Cardiac fibroblast (primary cell): ENCODE measurements at regions not wholly inside any gene's neighbourhood (a gene's known extent, or its start where the extent isn't known, plus 50 kb on each side); places are given as distances from the start of the nearest gene placed in this dataset.
A peak's percentile ranks its signal among the peaks of the same experiment; 100 is the strongest.

Experiments
- DNase-seq, 2 donors: peaks; one replicate each; pipeline versions ENCODE4 v3.0.0 to v3.0.0-alpha.2; 2010; ENCODE audit warnings: low read depth in 2 of 2
- H3K4me3 ChIP-seq, 2 donors: replicated peaks in 1 of 2; 1 replicate in 1 of 2; 2 replicates in 1 of 2; pipeline ENCODE4 v1.5.1; 2011; ENCODE audit warnings: low read depth in 2 of 2, low read length in 2 of 2, mild to moderate bottlenecking in 2 of 2, moderate library complexity in 1 of 2
- TF ChIP-seq, protein P1 (sequence below): IDR thresholded peaks from one replicate; pipeline ENCODE4 v1.5.1; 2011; ENCODE audit warnings: low read depth, mild to moderate bottlenecking, low read length, inconsistent platforms

DNA sequence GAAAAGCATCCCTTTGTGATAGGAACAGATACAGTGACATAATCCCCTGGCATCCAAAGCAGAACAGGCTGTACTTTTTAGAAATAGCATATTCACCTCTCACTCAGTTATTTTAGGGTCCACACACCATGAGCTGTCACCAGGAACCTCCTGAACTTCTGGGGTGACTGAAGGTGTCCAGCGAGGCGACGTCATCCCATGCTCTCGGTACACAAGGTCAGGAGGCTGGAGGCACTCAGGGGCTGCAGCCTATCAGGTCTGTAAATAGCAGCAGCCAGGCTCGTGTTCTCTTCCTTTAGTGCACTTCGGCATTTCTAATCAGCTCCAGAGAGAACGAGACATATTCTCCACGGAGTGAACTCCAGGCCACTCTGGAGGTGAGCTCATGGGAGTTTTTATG, 98.3 kb downstream of the GATA6 start:
- TF ChIP-seq, protein P1, sequence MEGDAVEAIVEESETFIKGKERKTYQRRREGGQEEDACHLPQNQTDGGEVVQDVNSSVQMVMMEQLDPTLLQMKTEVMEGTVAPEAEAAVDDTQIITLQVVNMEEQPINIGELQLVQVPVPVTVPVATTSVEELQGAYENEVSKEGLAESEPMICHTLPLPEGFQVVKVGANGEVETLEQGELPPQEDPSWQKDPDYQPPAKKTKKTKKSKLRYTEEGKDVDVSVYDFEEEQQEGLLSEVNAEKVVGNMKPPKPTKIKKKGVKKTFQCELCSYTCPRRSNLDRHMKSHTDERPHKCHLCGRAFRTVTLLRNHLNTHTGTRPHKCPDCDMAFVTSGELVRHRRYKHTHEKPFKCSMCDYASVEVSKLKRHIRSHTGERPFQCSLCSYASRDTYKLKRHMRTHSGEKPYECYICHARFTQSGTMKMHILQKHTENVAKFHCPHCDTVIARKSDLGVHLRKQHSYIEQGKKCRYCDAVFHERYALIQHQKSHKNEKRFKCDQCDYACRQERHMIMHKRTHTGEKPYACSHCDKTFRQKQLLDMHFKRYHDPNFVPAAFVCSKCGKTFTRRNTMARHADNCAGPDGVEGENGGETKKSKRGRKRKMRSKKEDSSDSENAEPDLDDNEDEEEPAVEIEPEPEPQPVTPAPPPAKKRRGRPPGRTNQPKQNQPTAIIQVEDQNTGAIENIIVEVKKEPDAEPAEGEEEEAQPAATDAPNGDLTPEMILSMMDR, result no peak
- no peak overlapping the region for H3K4me3 ChIP-seq
- peak in 1 of 2 donors; percentile 50 for DNase-seq

DNA sequence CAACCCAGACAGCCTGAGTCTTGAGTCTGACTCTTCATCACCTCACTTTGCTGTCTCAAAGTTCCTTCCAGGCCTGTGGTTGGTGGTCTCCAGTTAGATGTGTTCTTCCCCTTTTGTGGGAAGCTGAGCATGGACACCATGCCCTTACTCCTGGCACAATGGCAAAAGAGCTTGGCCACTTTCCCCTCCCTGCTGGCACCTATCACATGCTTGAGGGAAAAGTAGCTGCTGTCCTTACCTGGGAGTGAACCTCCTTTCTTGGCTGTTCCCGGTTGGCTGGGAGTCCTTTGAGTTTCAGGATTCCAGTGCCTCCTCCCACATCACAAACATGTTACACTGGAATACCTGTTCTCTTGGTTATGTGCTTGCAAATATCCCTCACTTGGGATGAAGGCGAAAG, 97.8 kb downstream of the GATA6 start:
- no peak for DNase-seq
- TF ChIP-seq, protein P1, result no peak

DNA sequence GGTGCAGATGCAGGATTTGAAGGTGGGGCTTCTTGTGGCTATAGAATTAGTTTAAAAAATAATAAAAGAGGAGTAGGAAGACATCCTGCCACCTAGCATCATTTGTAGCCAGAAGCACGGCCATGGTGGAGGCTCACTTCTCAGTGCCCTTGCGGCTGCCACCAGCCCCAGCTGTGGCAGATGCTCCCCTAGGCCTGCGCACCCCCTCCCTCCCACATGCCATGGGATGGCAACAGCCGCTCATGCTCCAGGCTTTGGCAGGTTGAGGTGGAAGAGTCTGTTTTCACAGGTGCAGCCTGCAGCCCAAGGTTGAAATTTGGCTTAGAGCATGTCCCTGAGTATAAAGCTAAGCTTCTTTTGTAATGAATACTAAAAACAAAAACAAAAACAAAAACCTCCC, 96.4 kb downstream of the GATA6 start:
- DNase-seq, result no peak
- H3K4me3 ChIP-seq, result no peak overlapping the region
- TF ChIP-seq, protein P1, result no peak

More for the DNA sequence above, 97.8 kb downstream of the GATA6 start:
- H3K4me3 ChIP-seq, result no peak overlapping the region

DNA sequence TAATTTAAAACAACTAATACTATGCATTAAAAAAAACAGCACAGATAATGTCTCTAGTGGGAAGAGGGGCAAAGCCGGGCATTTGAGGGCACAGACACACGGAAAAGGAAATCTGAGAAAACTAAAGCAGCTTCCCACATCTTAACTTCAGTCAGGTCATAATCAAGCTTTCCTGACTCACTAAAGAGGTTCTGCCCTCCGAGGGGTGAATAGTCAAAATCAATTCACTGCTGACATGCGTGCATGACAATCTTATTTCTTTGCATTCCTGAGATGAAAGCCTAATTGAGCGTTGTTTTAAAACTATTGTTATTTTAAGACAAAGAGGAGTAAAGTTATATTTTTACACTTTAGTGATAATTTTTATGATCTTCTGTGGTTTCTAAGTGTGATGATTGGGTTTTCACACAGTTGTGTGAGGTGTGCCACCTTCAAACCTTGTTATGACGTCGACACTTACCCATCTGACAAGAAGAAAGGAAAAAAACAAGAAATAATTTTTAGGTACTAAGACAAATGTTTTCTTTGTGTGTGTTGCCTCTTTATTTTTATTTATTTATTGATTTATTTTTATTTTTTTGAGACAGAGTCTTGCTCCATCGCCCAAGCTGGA, 90.9 kb downstream of the GATA6 start:
- no peak for DNase-seq
- TF ChIP-seq, protein P1, result no peak
- no peak overlapping the region for H3K4me3 ChIP-seq

DNA sequence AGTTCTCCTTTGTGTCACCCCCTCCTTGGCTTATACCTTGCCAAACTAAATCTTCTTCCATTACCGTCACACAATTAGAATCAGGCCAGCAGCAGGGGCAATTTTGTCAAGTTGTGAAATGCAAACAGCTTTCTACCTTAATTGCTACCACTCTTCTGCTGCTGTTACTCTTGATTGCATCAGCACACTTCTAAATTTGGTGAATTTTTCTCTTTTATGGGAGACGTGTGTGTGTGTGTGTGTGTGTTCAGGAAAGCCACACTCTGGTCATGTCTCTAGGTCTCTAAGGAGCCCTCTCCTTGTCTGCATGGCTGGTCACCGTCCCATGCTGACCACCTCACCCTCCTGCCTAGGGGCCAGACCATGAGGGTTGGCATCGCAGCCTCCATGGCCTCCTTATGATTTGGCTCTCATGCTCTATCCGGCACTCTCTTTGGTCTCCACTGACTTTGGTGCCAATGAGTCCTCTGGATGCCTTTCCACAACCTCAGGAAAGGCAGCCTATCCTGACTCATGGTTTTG, 87.7 kb downstream of the GATA6 start:
- H3K4me3 ChIP-seq, result no peak overlapping the region
- TF ChIP-seq, protein P1, result no peak
- no peak for DNase-seq

DNA sequence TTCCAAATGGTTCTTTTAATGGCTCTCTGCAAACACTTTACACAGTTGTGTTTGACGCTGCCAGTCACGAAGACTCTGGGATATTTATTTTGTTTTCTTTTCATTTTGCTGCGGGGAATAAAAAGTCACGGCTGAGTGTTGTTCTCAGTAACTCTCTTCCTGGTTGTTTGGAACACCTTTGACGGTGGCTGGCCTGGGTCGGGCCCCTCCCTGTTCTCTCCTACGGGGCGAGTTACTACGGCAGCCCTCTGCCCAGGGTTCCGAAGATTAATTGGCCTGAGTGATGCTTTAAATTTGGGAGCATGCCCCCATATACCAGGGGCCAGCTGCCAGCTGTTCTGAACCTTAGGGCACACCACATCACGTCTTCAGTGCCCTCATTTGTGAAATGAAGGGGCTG, 84.7 kb downstream of the GATA6 start:
- no peak overlapping the region for H3K4me3 ChIP-seq
- no peak for DNase-seq
- TF ChIP-seq, protein P1, result no peak

DNA sequence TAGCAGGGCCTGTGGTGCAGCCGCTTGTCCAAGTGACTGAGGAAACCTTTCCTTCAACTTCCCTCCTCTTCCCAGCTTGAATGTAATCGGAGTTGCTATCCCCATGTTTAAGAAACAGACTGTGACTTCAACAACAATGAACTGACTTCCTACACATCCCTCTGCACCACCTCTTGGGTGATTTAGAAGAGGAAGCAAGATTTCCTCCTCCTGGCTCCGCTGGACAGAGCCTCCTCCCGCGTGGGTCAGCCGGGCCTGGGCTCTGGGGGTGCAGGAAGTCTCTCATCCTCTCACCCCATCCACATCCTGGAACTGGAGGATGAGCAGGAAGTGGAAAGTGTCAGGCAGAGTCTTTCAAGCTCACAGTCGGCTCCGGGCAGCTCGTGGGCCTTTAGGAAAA, 84.3 kb downstream of the GATA6 start:
- no peak overlapping the region for H3K4me3 ChIP-seq
- TF ChIP-seq, protein P1, result no peak
- DNase-seq, result no peak
